SH-SY5Y (cell line): ENCODE measurements at regions not wholly inside any gene's neighbourhood (a gene's known extent, or its start where the extent isn't known, plus 50 kb on each side); places are given as distances from the start of the nearest gene placed in this dataset.

Experiments used
- GATA2 ChIP-seq: IDR thresholded peaks from 2 replicates; pipeline ENCODE4 v1.6.1; 2011; ENCODE audit warnings: mild to moderate bottlenecking, low read depth, low read length
- GATA3 ChIP-seq: IDR thresholded peaks from 2 replicates; pipeline ENCODE4 v1.6.1; 2011; ENCODE audit warnings: low read depth, mild to moderate bottlenecking, low read length, moderate library complexity

DNA sequence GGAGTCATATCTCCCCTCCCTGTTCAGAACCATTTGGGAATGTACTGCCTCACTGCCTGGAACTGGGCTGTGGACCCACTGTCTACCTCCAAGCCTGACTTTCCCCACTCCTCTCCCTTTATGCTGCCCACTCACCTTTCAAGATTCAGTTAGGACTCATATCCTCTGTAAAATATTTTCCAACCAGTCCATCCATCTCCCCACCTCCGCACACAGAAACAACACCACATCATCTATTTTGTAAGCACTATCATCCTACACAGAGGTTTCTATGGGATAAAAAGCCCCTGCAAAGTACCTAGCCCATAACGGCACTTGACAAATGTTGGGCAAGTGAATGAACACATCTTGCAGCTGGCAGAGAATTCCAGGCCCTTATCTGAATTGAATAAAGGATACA is 250.8 kb downstream of the ANAPC1 start:
- TF ChIP-seq GATA2 (no peak), GATA3 (no peak)
